ENCODE measurements at regions not wholly inside any gene's neighbourhood (a gene's known extent, or its start where the extent isn't known, plus 50 kb on each side); places are given as distances from the start of the nearest gene placed in this dataset.

- H3K27me3 ChIP-seq: no peaks in the 10 kb centered on the region
- no peak overlapping the region for H3K4me3 ChIP-seq
- H3K4me2 ChIP-seq: no peak overlapping the region
- no peak for TF ChIP-seq Cebpa-rat (IDR thresholded peaks at IDR 0.05)
- no peak overlapping the region for H3K9ac ChIP-seq
- H3K36me3 ChIP-seq: no peaks in the 10 kb centered on the region
- H3K9me3 ChIP-seq: no peaks in the 10 kb centered on the region
- no peaks in the 10 kb centered on the region for H4K20me1 ChIP-seq
- H3K27ac ChIP-seq: no peak overlapping the region
- H3K4me1 ChIP-seq: no peaks in the 10 kb centered on the region
These were observed 1235.0 kb downstream of the XPNPEP1 start for GRCh38 chr10:108688314-108688713.

- H3K4me2 ChIP-seq: no peak overlapping the region
- no peaks in the 10 kb centered on the region for H3K4me1 ChIP-seq
- TF ChIP-seq Cebpa-rat (IDR thresholded peaks at IDR 0.05): no peak
- no peak overlapping the region for H3K9ac ChIP-seq
- H3K27me3 ChIP-seq: no peaks in the 10 kb centered on the region
- no peak overlapping the region for H3K27ac ChIP-seq
- no peaks in the 10 kb centered on the region for H4K20me1 ChIP-seq
- H3K36me3 ChIP-seq: no peaks in the 10 kb centered on the region
- H3K9me3 ChIP-seq: no peaks in the 10 kb centered on the region
- no peak overlapping the region for H3K4me3 ChIP-seq
These were observed 1237.3 kb downstream of the XPNPEP1 start for GRCh38 chr10:108685863-108686531.

GRCh38 chr10:108684431-108684830, 1238.9 kb downstream of the XPNPEP1 start:
- H3K4me3 ChIP-seq: no peak overlapping the region
- H3K36me3 ChIP-seq: no peaks in the 10 kb centered on the region
- no peaks in the 10 kb centered on the region for H3K9me3 ChIP-seq
- H4K20me1 ChIP-seq: no peaks in the 10 kb centered on the region
- TF ChIP-seq Cebpa-rat (IDR thresholded peaks at IDR 0.05): no peak
- no peaks in the 10 kb centered on the region for H3K27me3 ChIP-seq
- H3K4me1 ChIP-seq: no peaks in the 10 kb centered on the region
- H3K4me2 ChIP-seq: no peak overlapping the region
- H3K9ac ChIP-seq: no peak overlapping the region
- H3K27ac ChIP-seq: no peak overlapping the region

- Histone ChIP-seq H3K4me3 (no peak overlapping the region), H3K27ac (no peak overlapping the region), H4K20me1 (no peaks in the 10 kb centered on the region), H3K4me2 (no peak overlapping the region), H3K9ac (no peak overlapping the region), H3K4me1 (no peaks in the 10 kb centered on the region), H3K9me3 (no peaks in the 10 kb centered on the region), H3K27me3 (no peaks in the 10 kb centered on the region), H3K36me3 (no peaks in the 10 kb centered on the region)
- no peak for TF ChIP-seq Cebpa-rat (IDR thresholded peaks at IDR 0.05)
These were observed 1249.6 kb downstream of the XPNPEP1 start for GRCh38 chr10:108673741-108674140.

GRCh38 chr10:108663587-108663986, 1259.7 kb downstream of the XPNPEP1 start:
- Histone ChIP-seq H4K20me1 (no peaks in the 10 kb centered on the region), H3K36me3 (no peaks in the 10 kb centered on the region), H3K4me1 (no peaks in the 10 kb centered on the region), H3K4me3 (no peak overlapping the region), H3K27ac (no peak overlapping the region), H3K27me3 (no peaks in the 10 kb centered on the region), H3K4me2 (no peak overlapping the region), H3K9me3 (no peaks in the 10 kb centered on the region), H3K9ac (no peak overlapping the region)
- no peak for TF ChIP-seq Cebpa-rat (IDR thresholded peaks at IDR 0.05)

GRCh38 chr10:108662975-108663374, 1260.3 kb downstream of the XPNPEP1 start:
- H3K9ac ChIP-seq: no peak overlapping the region
- no peaks in the 10 kb centered on the region for H3K27me3 ChIP-seq
- H3K27ac ChIP-seq: no peak overlapping the region
- TF ChIP-seq Cebpa-rat (IDR thresholded peaks at IDR 0.05): no peak
- no peak overlapping the region for H3K4me2 ChIP-seq
- no peaks in the 10 kb centered on the region for H3K9me3 ChIP-seq
- H3K4me3 ChIP-seq: no peak overlapping the region
- no peaks in the 10 kb centered on the region for H3K36me3 ChIP-seq
- H4K20me1 ChIP-seq: no peaks in the 10 kb centered on the region
- no peaks in the 10 kb centered on the region for H3K4me1 ChIP-seq

GRCh38 chr10:108655057-108655456, 1268.3 kb downstream of the XPNPEP1 start:
- H3K9me3 ChIP-seq: no peaks in the 10 kb centered on the region
- H3K4me2 ChIP-seq: no peak overlapping the region
- no peaks in the 10 kb centered on the region for H4K20me1 ChIP-seq
- no peak for TF ChIP-seq Cebpa-rat (IDR thresholded peaks at IDR 0.05)
- H3K4me3 ChIP-seq: no peak overlapping the region
- H3K27ac ChIP-seq: no peak overlapping the region
- H3K9ac ChIP-seq: no peak overlapping the region
- no peaks in the 10 kb centered on the region for H3K27me3 ChIP-seq
- no peaks in the 10 kb centered on the region for H3K36me3 ChIP-seq
- H3K4me1 ChIP-seq: no peaks in the 10 kb centered on the region

- Histone ChIP-seq H3K4me2 (no peak overlapping the region), H3K4me1 (no peaks in the 10 kb centered on the region), H3K9me3 (no peaks in the 10 kb centered on the region), H3K4me3 (no peak overlapping the region), H3K36me3 (no peaks in the 10 kb centered on the region), H3K9ac (no peak overlapping the region), H3K27ac (no peak overlapping the region), H4K20me1 (no peaks in the 10 kb centered on the region), H3K27me3 (no peaks in the 10 kb centered on the region)
- no peak for TF ChIP-seq Cebpa-rat (IDR thresholded peaks at IDR 0.05)
These were observed 1269.8 kb downstream of the XPNPEP1 start for GRCh38 chr10:108653531-108653930.

- no peaks in the 10 kb centered on the region for H3K36me3 ChIP-seq
- H3K4me2 ChIP-seq: no peak overlapping the region
- H3K9ac ChIP-seq: no peak overlapping the region
- no peaks in the 10 kb centered on the region for H3K4me1 ChIP-seq
- no peak for TF ChIP-seq Cebpa-rat (IDR thresholded peaks at IDR 0.05)
- no peak overlapping the region for H3K27ac ChIP-seq
- no peaks in the 10 kb centered on the region for H3K9me3 ChIP-seq
- no peaks in the 10 kb centered on the region for H3K27me3 ChIP-seq
- H3K4me3 ChIP-seq: no peak overlapping the region
- H4K20me1 ChIP-seq: no peaks in the 10 kb centered on the region
These were observed 1284.3 kb downstream of the XPNPEP1 start for GRCh38 chr10:108639010-108639409.

GRCh38 chr10:108638225-108638624, 1285.1 kb downstream of the XPNPEP1 start:
- Histone ChIP-seq H4K20me1 (no peaks in the 10 kb centered on the region), H3K4me2 (no peak overlapping the region), H3K9ac (no peak overlapping the region), H3K27ac (no peak overlapping the region), H3K27me3 (no peaks in the 10 kb centered on the region), H3K36me3 (no peaks in the 10 kb centered on the region), H3K4me1 (peaks cover 3% of the 10 kb centered on the region), H3K4me3 (no peak overlapping the region), H3K9me3 (no peaks in the 10 kb centered on the region)
- TF ChIP-seq Cebpa-rat (IDR thresholded peaks at IDR 0.05): no peak

GRCh38 chr10:108633046-108633445, 1290.3 kb downstream of the XPNPEP1 start:
- Histone ChIP-seq H4K20me1 (no peaks in the 10 kb centered on the region), H3K27me3 (no peaks in the 10 kb centered on the region), H3K4me1 (peaks cover 39% of the 10 kb centered on the region), H3K9me3 (no peaks in the 10 kb centered on the region), H3K4me2 (peak overlapping the region; percentile 71), H3K9ac (no peak overlapping the region), H3K4me3 (no peak overlapping the region), H3K27ac (no peak overlapping the region), H3K36me3 (no peaks in the 10 kb centered on the region)
- TF ChIP-seq Cebpa-rat (IDR thresholded peaks at IDR 0.05): no peak
